K562 (cell line): ENCODE measurements at regions not wholly inside any gene's neighbourhood (a gene's known extent, or its start where the extent isn't known, plus 50 kb on each side); places are given as distances from the start of the nearest gene placed in this dataset.

ENCODE experiments used
- ATAC-seq: fragments of 200-7000 bp; cut with Tn5 transposase; 3 replicates; pipeline ENCODE4 v1.9.1; 2020; ENCODE audit warnings: moderate library complexity
- BruUV-seq: library from RNA; stranded (reverse); fragments of 400-500 nt; replicated peaks from 2 replicates; lab custom pipeline; 2021; lab: Mats Ljungman, UMichigan
- CTCF ChIA-PET: fragments of 300-600 bp; formaldehyde crosslinking; extraction: SDS; loops from one replicate; lab custom pipeline; 2021; ENCODE audit warnings: low intra/inter-chr PET ratio; lab: Yijun Ruan, JAX
- POLR2A ChIA-PET: fragments of 300-600, 350-650 bp; sonication (Branson Sonifier 250); formaldehyde crosslinking; extraction: SDS; loops from one replicate; lab custom pipeline; 2021; ENCODE audit warnings: antibody characterized with exemption, inconsistent platforms; lab: Yijun Ruan, JAX
- DNase-seq, 4 experiments: peaks; one replicate each; pipeline versions ENCODE4 v3.0.0 to v3.0.0-alpha.2; 2011 to 2018; ENCODE audit warnings: low spot score in 3 of 4, mixed read lengths in 3 of 4; ENCODE audit errors: extremely low read depth in 1 of 4
- FAIRE-seq: peaks from 2 replicates; lab custom pipeline; 2011; peaks lifted over from hg19 to GRCh38; lab: Jason Lieb, UNC
- H2AFZ ChIP-seq: 2 replicates; pipeline ENCODE4 v1.6.0; 2011; ENCODE audit warnings: low read depth, low read length, control low read depth, inconsistent platforms
- H3K27ac ChIP-seq: fragments of 200-600 bp; 3 replicates; pipeline ENCODE4 v1.8.0; 2011; ENCODE audit warnings: low read depth, mild to moderate bottlenecking, control low read depth, inconsistent platforms, low read length, moderate library complexity, mixed read lengths; ENCODE audit errors: extremely low read depth
- H3K27me3 ChIP-seq, 2 experiments: fragments of 300-600 bp in 1 of 2; 2 replicates in 1 of 2; 3 replicates in 1 of 2; pipeline versions ENCODE4 v1.6.0 to v1.8.0; 2011; ENCODE audit warnings: inconsistent platforms in 2 of 2, low read length in 2 of 2, mild to moderate bottlenecking in 1 of 2, mixed read lengths in 1 of 2, moderate library complexity in 1 of 2; ENCODE audit not compliant: control insufficient read depth in 2 of 2, insufficient read depth in 2 of 2
- H3K36me3 ChIP-seq: fragments of 300-600 bp; 3 replicates; pipeline ENCODE4 v1.8.0; 2011; ENCODE audit warnings: mild to moderate bottlenecking, low read length, inconsistent platforms; ENCODE audit not compliant: control insufficient read depth, insufficient read depth
- H3K4me1 ChIP-seq, 2 experiments: fragments of 200-600 bp in 1 of 2; replicated peaks in 1 of 2; 2 replicates in 1 of 2; 3 replicates in 1 of 2; pipeline versions ENCODE4 v1.5.1 to v1.8.0; 2011; ENCODE audit warnings: inconsistent platforms in 2 of 2, low read length in 2 of 2, mild to moderate bottlenecking in 1 of 2, mixed read lengths in 1 of 2, moderate library complexity in 1 of 2; ENCODE audit not compliant: control insufficient read depth in 2 of 2, insufficient read depth in 2 of 2
- H3K4me2 ChIP-seq: 2 replicates; pipeline ENCODE4 v1.6.1; 2011; ENCODE audit warnings: low read length, control low read depth, inconsistent platforms, mixed read lengths; ENCODE audit not compliant: insufficient read depth
- H3K4me3 ChIP-seq: fragments of 200-600 bp; sonication (generic), shearing (Covaris generic); 2 replicates; pipeline ENCODE4 v1.5.1; 2016; ENCODE audit warnings: control low read depth, inconsistent platforms
- H3K79me2 ChIP-seq: fragments of 200-600 bp; 3 replicates; pipeline ENCODE4 v1.8.0; 2011; ENCODE audit warnings: low read length, inconsistent platforms; ENCODE audit not compliant: control insufficient read depth, insufficient read depth
- H3K9ac ChIP-seq, 2 experiments: 2 replicates each; pipeline versions ENCODE4 v1.6.0 to v1.6.1; 2011; ENCODE audit warnings: low read depth in 2 of 2, low read length in 2 of 2, control low read depth in 1 of 2, inconsistent platforms in 1 of 2, mild to moderate bottlenecking in 1 of 2, mixed read lengths in 1 of 2; ENCODE audit not compliant: insufficient read depth in 1 of 2
- H3K9me1 ChIP-seq: one replicate; pipeline ENCODE4 v1.6.0; 2011; ENCODE audit warnings: inconsistent platforms, mild to moderate bottlenecking, low read length, moderate library complexity; ENCODE audit not compliant: control insufficient read depth, insufficient read depth
- H3K9me3 ChIP-seq: replicated peaks from 2 replicates; pipeline ENCODE4 v1.5.1; 2011; ENCODE audit warnings: low read depth, low read length, inconsistent platforms; ENCODE audit not compliant: control insufficient read depth, insufficient read depth
- H4K20me1 ChIP-seq: replicated peaks from 2 replicates; pipeline ENCODE4 v1.6.1; 2011; ENCODE audit warnings: low read length, inconsistent platforms, mixed read lengths; ENCODE audit not compliant: control insufficient read depth, insufficient read depth
- BMI1 ChIP-seq: fragments of 150-350 bp; IDR thresholded peaks from 2 replicates; pipeline ENCODE4 v1.6.1; 2014; ENCODE audit warnings: low read length
- ESRRA ChIP-seq: fragments of 450-650 bp; IDR thresholded peaks from 2 replicates; pipeline ENCODE4 v1.6.1; 2014; ENCODE audit warnings: low read depth, mild to moderate bottlenecking, moderate library complexity, borderline replicate concordance
- MXI1 ChIP-seq: IDR thresholded peaks from 2 replicates; pipeline ENCODE4 v1.6.1; 2011; ENCODE audit warnings: low read depth, mild to moderate bottlenecking, improper control_type of control experiment, low read length
- TAL1 ChIP-seq: fragments of 450-650 bp; IDR thresholded peaks from 2 replicates; pipeline ENCODE4 v1.6.1; 2016; ENCODE audit warnings: mild to moderate bottlenecking
- XRCC5 ChIP-seq: fragments of 200-400 bp; formaldehyde crosslinking; IDR thresholded peaks from 2 replicates; pipeline ENCODE4 v1.6.1; 2017; ENCODE audit warnings: low read depth, mild to moderate bottlenecking, low read length
- ZNF740 ChIP-seq, 3 experiments: fragments of 200-800 bp in 1 of 3; sonication (Bioruptor generic) in 1 of 3; sonication (generic) in 1 of 3; formaldehyde crosslinking in 1 of 3; IDR thresholded peaks; 2 replicates each; pipeline versions ENCODE4 v1.6.1 to v1.8.0; 2016 to 2022; ENCODE audit warnings: mild to moderate bottlenecking in 2 of 3, missing compliant biosample characterization in 2 of 3, missing genetic modification characterization in 2 of 3, missing genetic modification reagents in 1 of 3
- WGBS: fragments of 100-300 bp; shearing (Covaris generic); methylation state at CpG from one replicate; pipeline ENCODE4 v1.1.6; 2016; ENCODE audit warnings: low coverage, mixed read lengths; ENCODE audit not compliant: insufficient coverage; ENCODE audit errors: missing lambda C conversion rate; 5-methylcytosine and 5-hydroxymethylcytosine counted together
- in situ Hi-C: fragments of 300-500 bp; cut with MboI; formaldehyde crosslinking; loops from 4 replicates; pipeline ENCODE4 v1.15.0; 2018; ENCODE audit warnings: inconsistent platforms, mixed read lengths
- intact Hi-C: fragments of 100-400 bp; cut with micrococcal nuclease; formaldehyde crosslinking; loops from 2 replicates; pipeline ENCODE4 v1.14.2; 2022
- TF ChIP-seq, protein P1 (sequence below): IDR thresholded peaks from 2 replicates; pipeline ENCODE4 v1.6.1; 2011; ENCODE audit warnings: borderline replicate concordance, low read depth, mild to moderate bottlenecking, moderate library complexity, low read length; ENCODE audit not compliant: insufficient read depth, poor library complexity, severe bottlenecking

- TF ChIP-seq, protein P1, sequence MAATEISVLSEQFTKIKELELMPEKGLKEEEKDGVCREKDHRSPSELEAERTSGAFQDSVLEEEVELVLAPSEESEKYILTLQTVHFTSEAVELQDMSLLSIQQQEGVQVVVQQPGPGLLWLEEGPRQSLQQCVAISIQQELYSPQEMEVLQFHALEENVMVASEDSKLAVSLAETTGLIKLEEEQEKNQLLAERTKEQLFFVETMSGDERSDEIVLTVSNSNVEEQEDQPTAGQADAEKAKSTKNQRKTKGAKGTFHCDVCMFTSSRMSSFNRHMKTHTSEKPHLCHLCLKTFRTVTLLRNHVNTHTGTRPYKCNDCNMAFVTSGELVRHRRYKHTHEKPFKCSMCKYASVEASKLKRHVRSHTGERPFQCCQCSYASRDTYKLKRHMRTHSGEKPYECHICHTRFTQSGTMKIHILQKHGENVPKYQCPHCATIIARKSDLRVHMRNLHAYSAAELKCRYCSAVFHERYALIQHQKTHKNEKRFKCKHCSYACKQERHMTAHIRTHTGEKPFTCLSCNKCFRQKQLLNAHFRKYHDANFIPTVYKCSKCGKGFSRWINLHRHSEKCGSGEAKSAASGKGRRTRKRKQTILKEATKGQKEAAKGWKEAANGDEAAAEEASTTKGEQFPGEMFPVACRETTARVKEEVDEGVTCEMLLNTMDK, result no peak
These were observed 89.9 kb upstream of the GLIS3 start (continued) for GRCh38 chr9:4389755-4390154.

- H3K4me2 ChIP-seq, result no peak overlapping the region
- H3K36me3 ChIP-seq, result no peaks in the 10 kb centered on the region
- in situ Hi-C loops (no loop called here), intact Hi-C loops (loop anchor here (5.0 to 10.0 kb wide), 3 partner anchors 158 to 356 kb away; partner anchors contain the start of gene AK3)
- DNase-seq, result no peak
- no peaks in the 10 kb centered on the region for H3K9me1 ChIP-seq
- H3K9ac ChIP-seq, result no peak overlapping the region
- H3K27ac ChIP-seq, result no peak overlapping the region
- H3K9me3 ChIP-seq, result no peaks in the 10 kb centered on the region
- no peaks in the 10 kb centered on the region for H3K4me1 ChIP-seq
- no peak overlapping the region for H3K4me3 ChIP-seq
- CTCF ChIA-PET, result interaction anchor here (0.6 to 0.7 kb wide), 2 partner anchors 105 to 1076 kb away, joined by 3 to 4 read pairs; no protein-coding TSS in a partner anchor
- TF ChIP-seq XRCC5 (no peak), BMI1 (no peak), ESRRA (no peak), MXI1 (no peak), ZNF740 (CRISPR knock-in tag; IDR thresholded peaks at IDR 0.05) (no peak), ZNF740 (tag; IDR thresholded peaks at IDR 0.05) (no peak), TAL1 (no peak)
- TF ChIP-seq, all 486 proteins: peak for 0
- Histone ChIP-seq H3K79me2 (no peaks in the 10 kb centered on the region), H2AFZ (no peak overlapping the region), H3K27me3 (no peaks in the 10 kb centered on the region), H4K20me1 (no peaks in the 10 kb centered on the region)
- BruUV-seq, result no TSS peak
- WGBS, result 3% methylated on average over 5 of the region's 5 CpGs
- POLR2A ChIA-PET, result no interaction called here
- ATAC-seq (no peak), FAIRE-seq (no peak)
These were observed 89.1 kb upstream of the GLIS3 start for GRCh38 chr9:4389003-4389402.
